Ishikawa (cell line): ENCODE measurements at regions not wholly inside any gene's neighbourhood (a gene's known extent, or its start where the extent isn't known, plus 50 kb on each side); places are given as distances from the start of the nearest gene placed in this dataset.

Source experiments
- CEBPB ChIP-seq: IDR thresholded peaks from 2 replicates; pipeline ENCODE4 v1.6.1; 2012
- CREB1 ChIP-seq: IDR thresholded peaks from 2 replicates; pipeline ENCODE4 v1.6.1; 2012; ENCODE audit warnings: low read depth
- EGR1 ChIP-seq: IDR thresholded peaks from 2 replicates; pipeline ENCODE4 v1.6.1; 2012
- EP300 ChIP-seq: IDR thresholded peaks from 2 replicates; pipeline ENCODE4 v1.6.1; 2012; ENCODE audit warnings: borderline replicate concordance
- FOXM1 ChIP-seq: IDR thresholded peaks from 2 replicates; pipeline ENCODE4 v1.6.1; 2012; ENCODE audit warnings: low read depth, borderline replicate concordance
- MAX ChIP-seq: IDR thresholded peaks from 2 replicates; pipeline ENCODE4 v1.6.1; 2012
- NFIC ChIP-seq: IDR thresholded peaks from 2 replicates; pipeline ENCODE4 v1.6.1; 2012
- RAD21 ChIP-seq: IDR thresholded peaks from 2 replicates; pipeline ENCODE4 v1.6.1; 2012; ENCODE audit warnings: low read depth
- REST ChIP-seq: IDR thresholded peaks from 2 replicates; pipeline ENCODE4 v1.6.1; 2012; ENCODE audit warnings: low read depth, mild to moderate bottlenecking
- TAF1 ChIP-seq: IDR thresholded peaks from 2 replicates; pipeline ENCODE4 v1.6.1; 2012; ENCODE audit warnings: low read depth, mild to moderate bottlenecking
- TCF12 ChIP-seq: IDR thresholded peaks from 2 replicates; pipeline ENCODE4 v1.6.1; 2012; ENCODE audit warnings: low read depth
- TEAD4 ChIP-seq: IDR thresholded peaks from 2 replicates; pipeline ENCODE4 v1.6.1; 2012
- USF1 ChIP-seq: IDR thresholded peaks from 2 replicates; pipeline ENCODE4 v1.6.1; 2012
- YY1 ChIP-seq: IDR thresholded peaks from 2 replicates; pipeline ENCODE4 v1.6.1; 2012; ENCODE audit warnings: low read depth
- ZBTB7A ChIP-seq: IDR thresholded peaks from 2 replicates; pipeline ENCODE4 v1.6.1; 2012; ENCODE audit warnings: low read depth

- TF ChIP-seq TEAD4 = no peak
- no peak for TF ChIP-seq USF1
- TF ChIP-seq REST = no peak
- TF ChIP-seq MAX = no peak
- no peak for TF ChIP-seq CEBPB
- no peak for TF ChIP-seq YY1
- no peak for TF ChIP-seq NFIC
- no peak for TF ChIP-seq RAD21
- TF ChIP-seq CREB1 = no peak
These were observed 394.0 kb downstream of the CETN3 start for GRCh38 chr5:90015584-90016018.

GRCh38 chr5:90014420-90014819 is 395.1 kb downstream of the CETN3 start:
- TF ChIP-seq TAF1 = no peak
- no peak for TF ChIP-seq CREB1
- no peak for TF ChIP-seq YY1
- no peak for TF ChIP-seq ZBTB7A
- TF ChIP-seq REST = no peak

GRCh38 chr5:90000351-90000750 is 409.2 kb downstream of the CETN3 start:
- TF ChIP-seq ZBTB7A = no peak
- TF ChIP-seq TEAD4 = no peak
- no peak for TF ChIP-seq FOXM1
- no peak for TF ChIP-seq MAX
- no peak for TF ChIP-seq REST
- no peak for TF ChIP-seq USF1
- no peak for TF ChIP-seq CEBPB
- no peak for TF ChIP-seq EP300
- no peak for TF ChIP-seq CREB1
- no peak for TF ChIP-seq TAF1
- TF ChIP-seq RAD21 = no peak
- TF ChIP-seq YY1 = no peak
- no peak for TF ChIP-seq NFIC
- no peak for TF ChIP-seq EGR1
- TF ChIP-seq TCF12 = no peak

GRCh38 chr5:89998519-89999305 is 410.8 kb downstream of the CETN3 start:
- no peak for TF ChIP-seq EGR1
- no peak for TF ChIP-seq TCF12
- TF ChIP-seq EP300 = no peak
- no peak for TF ChIP-seq CEBPB
- no peak for TF ChIP-seq REST
- no peak for TF ChIP-seq RAD21
- TF ChIP-seq FOXM1 = no peak
- TF ChIP-seq USF1 = no peak
- TF ChIP-seq CREB1 = no peak
- TF ChIP-seq MAX = no peak
- no peak for TF ChIP-seq TEAD4
- TF ChIP-seq ZBTB7A = no peak
- TF ChIP-seq TAF1 = no peak
